ENCODE measurements at regions not wholly inside any gene's neighbourhood (a gene's known extent, or its start where the extent isn't known, plus 50 kb on each side); places are given as distances from the start of the nearest gene placed in this dataset.

DNA sequence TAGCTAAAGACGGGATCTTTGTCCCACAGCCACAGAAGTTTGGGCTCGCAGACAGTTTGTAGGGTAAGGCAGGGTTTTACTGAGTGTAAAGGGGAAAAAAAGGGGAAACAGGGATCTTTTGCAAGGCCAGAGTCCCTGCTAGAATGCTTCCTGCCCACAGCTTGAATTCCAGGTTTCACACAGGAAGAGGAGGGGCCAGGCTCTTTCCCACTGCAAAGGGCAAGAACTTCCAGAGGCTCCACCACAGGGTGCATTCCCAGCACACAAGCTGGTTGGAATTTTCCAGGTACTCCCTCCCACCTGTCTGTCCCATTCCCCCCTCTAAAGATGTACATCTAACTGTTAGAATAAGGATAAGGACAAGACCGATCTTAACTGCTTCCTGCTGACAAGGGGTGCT, 1126.9 kb downstream of the KCNT2 start:
- H3K36me3 ChIP-seq (ENCODE audit: insufficient read depth, low read length): no peaks in the 10 kb centered on the region
- no peak for TF ChIP-seq EZH2phosphoT487 (IDR thresholded peaks at IDR 0.05; ENCODE audit: borderline replicate concordance)
- TF ChIP-seq CTCF (conservative IDR thresholded peaks at IDR 0.05; ENCODE audit: low read length): no peak
- H4K20me1 ChIP-seq (ENCODE audit: insufficient read depth, low read length, poor library complexity, severe bottlenecking): no peaks in the 10 kb centered on the region
- no peak overlapping the region for H2AFZ ChIP-seq (ENCODE audit: low read length)
- H3K27me3 ChIP-seq (ENCODE audit: insufficient read depth, low read length, poor library complexity, severe bottlenecking): no peaks in the 10 kb centered on the region
- H3K4me2 ChIP-seq (ENCODE audit: low read depth, low read length, poor library complexity, severe bottlenecking): no peak overlapping the region
- no peaks in the 10 kb centered on the region for H3K4me1 ChIP-seq (ENCODE audit: insufficient read depth, low read length, poor library complexity, severe bottlenecking)
- H3K9me2 ChIP-seq (replicated peaks; ENCODE audit: low read depth, low read length): no peaks in the 10 kb centered on the region
- no peaks in the 10 kb centered on the region for H3K79me2 ChIP-seq (ENCODE audit: insufficient read depth, low read length)
- H3F3A ChIP-seq (ENCODE audit: low read depth): no peaks in the 10 kb centered on the region
- H3K4me3 ChIP-seq (ENCODE audit: low read length, poor library complexity, severe bottlenecking): no peak overlapping the region
- H3K9ac ChIP-seq (ENCODE audit: low read depth, low read length, poor library complexity, severe bottlenecking): no peak overlapping the region
- H3K9me3 ChIP-seq (ENCODE audit: insufficient read depth, low read depth, low read length): no peaks in the 10 kb centered on the region

DNA sequence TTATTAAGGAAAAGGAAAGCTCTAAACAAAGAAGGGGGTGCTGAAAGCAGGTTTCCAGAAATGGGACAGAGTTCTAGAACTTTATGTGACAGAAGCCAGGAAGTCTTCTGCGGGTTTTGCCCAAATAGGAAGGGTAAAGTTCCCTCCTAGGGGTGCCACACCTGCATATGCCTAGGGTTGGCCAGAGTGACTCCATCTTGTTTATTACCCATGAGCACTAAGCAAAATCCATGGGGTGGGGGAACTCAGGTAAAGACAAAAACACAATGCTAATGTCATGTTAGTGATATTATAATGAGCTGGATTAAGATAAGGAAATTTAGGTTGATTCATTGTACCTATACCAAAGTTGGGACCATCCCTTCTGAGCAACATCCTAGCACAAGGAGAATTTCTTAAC, 1132.7 kb downstream of the KCNT2 start:
- no peaks in the 10 kb centered on the region for H3K36me3 ChIP-seq (ENCODE audit: insufficient read depth, low read length)
- no peak overlapping the region for H2AFZ ChIP-seq (ENCODE audit: low read length)
- H3K79me2 ChIP-seq (ENCODE audit: insufficient read depth, low read length): no peaks in the 10 kb centered on the region
- TF ChIP-seq CTCF (conservative IDR thresholded peaks at IDR 0.05; ENCODE audit: low read length) (no peak), EZH2phosphoT487 (IDR thresholded peaks at IDR 0.05; ENCODE audit: borderline replicate concordance) (no peak)
- no peak overlapping the region for H3K4me3 ChIP-seq (ENCODE audit: low read length, poor library complexity, severe bottlenecking)
- no peaks in the 10 kb centered on the region for H3K27me3 ChIP-seq (ENCODE audit: insufficient read depth, low read length, poor library complexity, severe bottlenecking)
- no peak overlapping the region for H3K9ac ChIP-seq (ENCODE audit: low read depth, low read length, poor library complexity, severe bottlenecking)
- no peak overlapping the region for H3K4me2 ChIP-seq (ENCODE audit: low read depth, low read length, poor library complexity, severe bottlenecking)
- no peaks in the 10 kb centered on the region for H4K20me1 ChIP-seq (ENCODE audit: insufficient read depth, low read length, poor library complexity, severe bottlenecking)
- H3F3A ChIP-seq (ENCODE audit: low read depth): no peaks in the 10 kb centered on the region
- H3K9me3 ChIP-seq (ENCODE audit: insufficient read depth, low read depth, low read length): 0 out of 2 replicates have a peak, but pooled peaks cover 4% of the 10 kb centered on the region
- no peaks in the 10 kb centered on the region for H3K4me1 ChIP-seq (ENCODE audit: insufficient read depth, low read length, poor library complexity, severe bottlenecking)
- H3K9me2 ChIP-seq (replicated peaks; ENCODE audit: low read depth, low read length): no peaks in the 10 kb centered on the region

DNA sequence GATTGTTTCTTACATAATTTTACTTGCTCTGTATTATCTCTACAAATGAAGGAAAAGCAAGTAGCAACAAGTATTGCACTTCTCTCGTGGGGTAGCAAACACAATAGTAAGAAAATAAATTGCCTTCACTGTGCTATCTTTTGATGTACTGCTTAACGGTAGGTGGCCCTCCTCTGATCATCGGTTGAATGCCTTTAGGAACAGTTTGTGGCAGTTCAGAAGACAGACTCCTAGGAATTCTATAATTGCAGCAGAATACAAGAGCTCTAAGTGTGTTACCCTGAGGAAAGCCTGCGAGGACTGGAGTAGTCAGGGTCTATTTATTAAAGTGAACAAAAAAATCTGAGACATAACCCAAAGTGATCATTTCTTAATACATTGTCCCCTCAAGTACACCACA, 1135.9 kb downstream of the KCNT2 start:
- Histone ChIP-seq H3K4me3 (ENCODE audit: low read length, poor library complexity, severe bottlenecking) (no peak overlapping the region), H3K9me2 (replicated peaks; ENCODE audit: low read depth, low read length) (no peaks in the 10 kb centered on the region), H3K27me3 (ENCODE audit: insufficient read depth, low read length, poor library complexity, severe bottlenecking) (no peaks in the 10 kb centered on the region), H3K9me3 (ENCODE audit: insufficient read depth, low read depth, low read length) (0 out of 2 replicates have a peak, but pooled peaks cover 4% of the 10 kb centered on the region), H3K4me1 (ENCODE audit: insufficient read depth, low read length, poor library complexity, severe bottlenecking) (no peaks in the 10 kb centered on the region), H3K9ac (ENCODE audit: low read depth, low read length, poor library complexity, severe bottlenecking) (no peak overlapping the region), H3K36me3 (ENCODE audit: insufficient read depth, low read length) (no peaks in the 10 kb centered on the region), H4K20me1 (ENCODE audit: insufficient read depth, low read length, poor library complexity, severe bottlenecking) (no peaks in the 10 kb centered on the region), H3K79me2 (ENCODE audit: insufficient read depth, low read length) (no peaks in the 10 kb centered on the region), H3F3A (ENCODE audit: low read depth) (no peaks in the 10 kb centered on the region), H2AFZ (ENCODE audit: low read length) (no peak overlapping the region), H3K4me2 (ENCODE audit: low read depth, low read length, poor library complexity, severe bottlenecking) (no peak overlapping the region)
- no peak for TF ChIP-seq EZH2phosphoT487 (IDR thresholded peaks at IDR 0.05; ENCODE audit: borderline replicate concordance)
- no peak for TF ChIP-seq CTCF (conservative IDR thresholded peaks at IDR 0.05; ENCODE audit: low read length)

Measured in Loucy (cell line).